ENCODE measurements at regions not wholly inside any gene's neighbourhood (a gene's known extent, or its start where the extent isn't known, plus 50 kb on each side); places are given as distances from the start of the nearest gene placed in this dataset.
"Not testable (repeated sequence)": the region's sequence is repeated elsewhere in the genome, so short reads cannot be mapped to it uniquely, and the experiment has no call there.

- no peak for DNase-seq
These were observed 79.3 kb upstream of the SHANK2 start for GRCh38 chr11:71331631-71332030.

- DNase-seq = no peak
These were observed 78.6 kb upstream of the SHANK2 start for GRCh38 chr11:71330996-71331395.

DNA sequence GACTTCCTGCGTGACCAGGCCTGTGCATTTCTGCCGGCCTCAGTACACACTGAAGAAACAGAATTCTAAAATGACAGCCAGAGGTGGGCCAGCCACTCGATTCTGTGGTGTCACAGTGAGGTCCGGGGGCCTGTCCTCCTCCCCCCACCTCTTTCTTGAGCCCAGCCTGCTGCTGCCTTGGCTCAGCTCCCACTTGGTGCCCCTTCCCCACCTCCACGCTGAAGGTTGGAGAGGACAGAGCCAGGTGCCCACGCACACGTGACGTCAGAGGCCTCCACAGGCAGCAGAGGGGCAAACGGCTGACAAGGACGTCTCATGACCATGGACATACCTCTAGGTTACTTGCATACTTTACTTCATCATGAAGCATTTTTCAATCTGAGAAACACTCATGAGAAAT, 78.0 kb upstream of the SHANK2 start:
- DNase-seq = no peak

GRCh38 chr11:71329786-71330185, 77.4 kb upstream of the SHANK2 start:
- DNase-seq = no peak

- no peak for DNase-seq
These were observed 76.8 kb upstream of the SHANK2 start for GRCh38 chr11:71329165-71329510.

DNA sequence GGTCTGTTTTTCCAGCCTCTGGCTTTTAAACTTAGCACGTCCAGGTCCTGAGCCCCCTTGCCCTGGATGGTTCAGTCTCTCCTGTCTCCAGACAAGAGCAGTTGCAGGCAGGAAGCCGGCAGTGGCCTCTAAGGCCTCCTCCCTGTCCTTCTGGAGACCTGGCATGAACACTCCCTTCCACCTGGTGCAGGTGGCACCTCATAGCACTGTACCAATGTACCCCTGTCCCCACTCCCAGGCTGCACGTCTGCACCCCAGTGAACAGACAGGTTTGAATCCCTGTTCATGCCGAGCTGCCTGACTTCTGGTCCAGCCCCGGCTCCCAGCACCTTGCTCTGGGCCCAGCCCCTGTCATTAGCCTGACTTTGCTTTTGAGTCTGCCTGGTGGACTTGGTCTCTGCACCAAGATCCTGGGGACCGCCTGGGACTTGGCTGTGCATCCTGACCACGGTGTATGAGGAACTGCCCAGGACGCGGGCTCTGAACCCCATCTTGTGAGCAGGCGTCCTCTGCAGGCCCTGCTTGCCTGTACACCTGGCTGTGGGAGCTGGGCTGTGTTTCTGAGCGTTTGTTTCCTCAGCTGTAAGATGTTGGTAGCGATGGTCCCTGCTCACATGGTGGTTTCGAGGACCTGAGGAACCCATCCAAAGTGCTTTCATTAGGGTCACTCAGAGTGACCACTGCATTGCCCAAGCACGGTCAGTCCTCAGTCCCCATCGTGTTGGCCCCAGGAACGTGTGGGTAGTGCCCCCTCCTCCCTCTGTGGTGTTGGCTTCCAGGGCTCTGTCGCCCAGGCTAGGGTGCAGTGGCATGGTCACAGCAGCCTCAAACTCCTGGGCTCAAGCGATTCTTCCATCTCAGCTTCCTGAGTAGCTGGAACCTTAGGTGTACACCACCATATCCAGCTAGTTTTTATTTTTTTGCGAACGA, 75.0 kb upstream of the SHANK2 start:
- no peak for DNase-seq

DNA sequence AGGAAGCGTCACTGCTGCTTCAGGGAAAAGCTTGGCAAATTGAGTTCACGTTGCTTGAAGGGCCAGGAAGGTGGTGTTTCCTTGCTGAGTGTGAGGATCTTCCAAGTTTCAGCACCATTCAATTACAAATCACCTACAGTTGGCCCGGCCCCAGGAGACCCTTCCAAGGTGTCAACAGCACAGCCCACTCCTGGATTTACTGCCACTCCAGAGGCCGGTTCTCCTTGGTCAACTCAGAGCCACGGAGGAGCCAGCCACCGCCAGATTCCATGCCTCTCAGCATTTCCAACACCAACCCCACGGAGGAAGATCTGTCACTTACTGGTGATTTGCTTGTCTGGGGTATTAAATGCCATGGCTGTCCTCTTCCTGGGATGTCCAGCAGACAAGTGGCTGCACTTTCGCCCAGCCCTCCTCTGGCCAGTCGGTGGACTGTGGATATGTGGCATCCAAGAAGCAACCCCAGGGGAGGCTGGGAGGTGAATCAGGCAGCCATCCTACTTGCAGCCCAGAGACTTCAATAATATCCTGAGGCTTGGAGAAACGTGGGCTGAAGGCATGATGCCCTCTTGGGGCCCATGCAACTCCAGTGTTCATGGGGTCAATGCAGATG, 74.1 kb upstream of the SHANK2 start:
- no peak for DNase-seq

- DNase-seq = no peak
These were observed 73.3 kb upstream of the SHANK2 start for GRCh38 chr11:71325418-71326327.

- DNase-seq = no peak
These were observed 72.5 kb upstream of the SHANK2 start for GRCh38 chr11:71324788-71325417.

GRCh38 chr11:71323876-71324526, 71.6 kb upstream of the SHANK2 start:
- DNase-seq = no peak

DNA sequence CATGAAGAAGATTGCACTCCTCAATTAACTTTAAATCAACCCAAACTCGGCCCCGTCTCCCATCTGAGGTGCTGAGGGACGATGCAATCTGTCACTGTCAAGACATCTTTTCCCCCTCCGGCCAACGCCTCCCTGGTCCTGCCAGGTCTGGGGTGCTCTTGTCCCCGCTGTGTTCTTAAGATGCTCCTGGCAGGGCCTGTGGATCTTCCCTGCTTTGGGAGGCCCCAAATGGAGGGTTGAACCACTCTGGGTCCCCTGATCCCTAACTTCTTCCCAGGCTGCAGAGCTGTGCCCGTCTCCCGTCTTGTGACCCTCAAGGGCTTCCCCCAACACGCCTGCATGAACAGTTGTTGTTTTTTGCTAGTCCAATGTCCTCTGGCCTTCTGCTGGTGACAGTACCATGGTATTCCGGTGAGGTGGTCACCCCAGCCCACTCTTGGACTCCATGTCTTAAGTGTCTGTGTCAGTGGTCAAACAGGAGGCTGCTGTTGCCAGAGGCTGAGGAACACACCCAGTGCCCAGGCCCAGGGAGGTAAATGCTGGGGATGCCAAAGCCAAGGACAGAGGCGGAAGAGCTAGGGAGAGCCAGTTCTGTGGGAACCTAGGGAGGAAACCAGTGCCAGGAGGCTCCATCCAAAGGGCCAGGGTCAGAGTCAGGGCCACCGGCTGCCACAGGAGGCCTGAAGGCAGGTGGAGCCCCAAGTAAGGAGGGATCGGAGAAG, 70.6 kb upstream of the SHANK2 start:
- DNase-seq = no peak

GRCh38 chr11:71322192-71322735, 69.9 kb upstream of the SHANK2 start:
- no peak for DNase-seq

GRCh38 chr11:71321433-71322191, 69.2 kb upstream of the SHANK2 start:
- DNase-seq = no peak

DNA sequence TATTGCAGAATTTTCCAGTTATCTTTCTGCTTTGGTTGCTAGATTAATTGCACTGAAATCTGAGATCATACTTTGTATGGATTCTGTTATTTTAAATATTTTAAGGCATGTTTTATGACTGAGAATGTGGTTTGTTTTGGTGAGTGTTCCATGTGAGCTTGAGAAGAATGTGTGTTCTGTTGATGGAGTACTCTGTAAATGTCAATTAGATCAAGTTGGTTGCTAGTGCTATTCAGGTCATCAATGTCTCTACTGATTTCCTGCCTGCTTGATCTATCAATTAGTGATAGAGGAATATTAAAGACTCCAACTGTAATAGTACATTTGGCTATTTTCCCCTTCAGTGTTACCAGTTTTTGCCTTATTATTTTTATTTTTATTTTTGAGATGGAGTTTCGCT, 64.3 kb upstream of the SHANK2 start:
- no peak for DNase-seq

DNA sequence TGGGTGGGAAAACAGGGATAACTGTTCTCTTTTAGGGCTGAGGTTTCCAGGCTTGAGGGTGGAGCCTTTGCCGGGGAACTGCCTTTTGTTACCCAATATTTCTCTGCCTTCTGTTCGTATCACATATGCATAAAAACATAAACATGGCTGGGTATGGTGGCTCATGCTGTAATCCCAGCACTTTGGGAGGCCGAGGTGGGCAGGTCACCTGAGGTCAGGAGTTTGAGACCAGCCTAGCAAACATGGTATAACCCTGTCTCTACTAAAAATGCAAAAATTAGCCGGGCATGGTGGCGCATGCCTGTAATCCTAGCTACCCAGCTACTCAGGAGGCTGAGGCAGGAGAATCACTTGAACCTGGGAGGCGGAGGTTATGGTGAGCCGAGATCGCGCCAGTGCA, 60.2 kb upstream of the SHANK2 start:
- not testable (repeated sequence) for DNase-seq

- DNase-seq = no peak
These were observed 59.6 kb upstream of the SHANK2 start for GRCh38 chr11:71311928-71312510.

DNA sequence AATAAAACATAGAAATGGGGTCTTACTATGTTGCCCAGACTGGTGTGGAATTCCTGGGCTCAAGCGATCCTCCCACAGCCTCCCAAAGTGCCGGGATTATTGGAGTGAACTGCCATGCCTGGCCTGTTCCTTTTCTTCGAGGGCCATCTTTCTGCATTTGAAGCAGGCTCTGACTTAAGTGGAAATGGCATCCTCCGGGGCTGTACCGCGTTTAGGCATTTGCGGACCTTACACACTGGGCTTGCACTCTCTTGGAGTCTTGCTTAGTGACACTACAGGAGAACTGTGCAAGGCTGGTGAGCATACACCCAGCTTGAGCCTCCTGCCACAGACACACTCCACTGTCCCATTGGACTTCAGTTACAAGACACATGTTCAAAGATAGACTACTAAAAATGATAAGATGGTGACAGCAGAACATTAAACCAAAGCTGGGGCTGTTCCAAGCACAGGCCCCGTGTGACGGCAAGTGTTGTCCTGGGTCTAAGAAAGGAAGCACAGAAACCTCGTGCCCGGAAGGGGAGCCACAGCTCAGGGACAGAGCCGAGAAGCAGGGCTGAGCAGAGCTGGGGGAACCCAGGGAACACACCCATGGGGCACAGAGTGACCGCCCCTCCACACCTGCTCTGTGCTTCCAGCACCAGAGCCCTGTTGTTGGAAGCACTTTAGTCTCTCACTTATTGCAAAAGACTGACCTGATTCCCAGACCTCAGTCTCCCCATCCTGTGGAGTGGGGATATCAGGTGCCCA, 59.0 kb upstream of the SHANK2 start:
- DNase-seq = no peak

DNA sequence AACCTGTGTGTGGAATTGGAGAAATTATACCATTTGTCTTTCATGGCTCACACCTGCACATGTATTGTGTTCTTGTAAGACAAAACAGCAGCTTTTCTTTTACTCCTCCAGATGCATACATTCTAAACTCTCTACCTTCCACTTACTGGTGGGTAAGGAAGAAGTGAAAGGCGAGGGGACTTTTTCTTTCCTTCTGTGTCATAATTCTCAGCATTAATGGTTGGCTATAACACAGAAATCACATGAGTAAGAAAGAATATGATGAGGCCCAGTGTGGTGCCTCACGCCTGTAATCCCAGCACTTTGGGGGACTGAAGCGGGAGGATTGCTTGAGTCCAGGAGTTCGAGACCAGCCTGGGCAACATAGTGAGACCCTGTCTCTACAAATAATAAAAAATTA, 57.8 kb upstream of the SHANK2 start:
- no peak for DNase-seq

- DNase-seq = no peak
These were observed 57.2 kb upstream of the SHANK2 start for GRCh38 chr11:71309611-71310010.

GRCh38 chr11:71309181-71309580, 56.8 kb upstream of the SHANK2 start:
- no peak for DNase-seq
